Gastroesophageal sphincter (tissue), 3 donors: ENCODE measurements at regions not wholly inside any gene's neighbourhood (a gene's known extent, or its start where the extent isn't known, plus 50 kb on each side); places are given as distances from the start of the nearest gene placed in this dataset.

Experiments
- CTCF ChIP-seq, 4 experiments: fragments of 200-600 bp in 2 of 4; fragments of 450-650 bp in 2 of 4; sonication (generic) in 1 of 4; IDR thresholded peaks; one replicate each; pipeline ENCODE4 v1.5.1; 2017 to 2019; ENCODE audit warnings: antibody characterized with exemption in 4 of 4, mild to moderate bottlenecking in 2 of 4, moderate library complexity in 2 of 4
- POLR2A ChIP-seq, 2 donors: fragments of 450-650 bp; IDR thresholded peaks; one replicate each; pipeline ENCODE4 v1.6.1; 2017; ENCODE audit warnings: antibody characterized with exemption in 2 of 2, mild to moderate bottlenecking in 2 of 2, moderate library complexity in 1 of 2
- POLR2AphosphoS5 ChIP-seq: sonication (generic); formaldehyde crosslinking; IDR thresholded peaks from one replicate; pipeline ENCODE4 v1.6.1; 2017; ENCODE audit warnings: antibody characterized with exemption

- TF ChIP-seq CTCF (IDR thresholded peaks at IDR 0.05) (no peak), POLR2A (IDR thresholded peaks at IDR 0.05) (no peak), POLR2AphosphoS5 (no peak)
Observed at GRCh38 chr1:216984536-216984935, 261.3 kb upstream of the ESRRG start.
